Inflammatory macrophage treated with lipopolysaccharide for 1 hour (primary cell): ENCODE measurements at regions not wholly inside any gene's neighbourhood (a gene's known extent, or its start where the extent isn't known, plus 50 kb on each side); places are given as distances from the start of the nearest gene placed in this dataset.

Experiments used
- DNase-seq, 2 donors: peaks; one replicate each; pipeline ENCODE4 v3.0.0-alpha.2; 2020 to 2022

DNA sequence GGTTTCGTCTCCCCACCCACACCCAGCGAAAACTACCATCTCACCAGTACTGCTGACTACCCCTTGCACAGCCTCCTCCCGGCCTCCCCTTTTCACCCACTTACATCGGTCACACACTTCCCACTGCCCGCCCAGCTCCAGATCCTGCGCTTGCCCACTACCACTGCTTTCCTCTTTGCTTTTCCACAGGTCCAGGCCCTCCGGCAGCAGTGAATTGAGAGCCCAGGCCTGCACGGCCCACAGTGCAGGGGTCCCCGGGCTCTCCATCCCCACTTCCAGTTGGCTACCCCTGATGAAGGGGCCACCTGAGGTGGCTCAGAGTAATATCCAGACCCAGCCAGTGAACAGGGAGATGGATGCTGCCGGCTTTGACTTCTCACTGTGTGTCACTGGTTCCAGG, 120.2 kb upstream of the FSTL4 start:
- no peak for DNase-seq

DNA sequence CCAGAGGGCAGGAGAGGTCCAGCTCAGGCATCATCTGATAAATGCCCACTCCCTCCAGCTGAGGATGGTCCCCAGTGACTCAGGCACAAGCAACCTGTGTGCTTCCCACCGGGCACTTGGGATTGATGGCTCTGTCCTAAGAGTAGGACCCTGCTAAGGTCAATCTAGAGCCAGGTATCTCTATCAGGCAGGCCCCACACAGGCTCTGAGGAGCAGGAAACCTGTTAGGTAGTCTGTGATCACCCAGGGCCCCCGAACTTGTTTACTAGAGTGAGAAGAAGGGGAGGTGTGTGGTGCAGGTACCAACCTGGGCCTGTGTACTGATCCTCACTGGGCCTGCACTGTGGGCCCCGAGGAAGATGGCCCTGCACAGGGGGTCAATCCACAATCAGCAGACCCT, 119.6 kb upstream of the FSTL4 start:
- DNase-seq, result no peak

DNA sequence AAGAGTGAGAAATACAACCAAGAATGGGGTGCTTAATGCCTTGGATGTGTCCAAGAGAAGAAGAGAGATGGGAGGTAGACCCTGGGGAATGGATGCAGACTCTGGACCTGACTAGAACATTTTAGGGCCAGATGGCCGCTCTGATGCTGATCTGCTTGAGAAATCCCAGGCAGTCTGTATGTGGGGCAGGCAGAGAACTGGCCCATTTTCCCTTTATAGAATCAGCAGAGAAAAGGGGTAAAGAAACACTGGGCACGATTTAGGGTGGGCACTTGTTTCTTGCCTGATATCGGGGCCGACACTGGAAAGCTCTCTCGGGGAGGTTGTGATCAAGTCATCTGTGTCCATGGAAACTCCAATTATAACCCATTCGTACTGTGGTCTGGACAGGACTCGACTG, 118.5 kb upstream of the FSTL4 start:
- DNase-seq, result no peak

DNA sequence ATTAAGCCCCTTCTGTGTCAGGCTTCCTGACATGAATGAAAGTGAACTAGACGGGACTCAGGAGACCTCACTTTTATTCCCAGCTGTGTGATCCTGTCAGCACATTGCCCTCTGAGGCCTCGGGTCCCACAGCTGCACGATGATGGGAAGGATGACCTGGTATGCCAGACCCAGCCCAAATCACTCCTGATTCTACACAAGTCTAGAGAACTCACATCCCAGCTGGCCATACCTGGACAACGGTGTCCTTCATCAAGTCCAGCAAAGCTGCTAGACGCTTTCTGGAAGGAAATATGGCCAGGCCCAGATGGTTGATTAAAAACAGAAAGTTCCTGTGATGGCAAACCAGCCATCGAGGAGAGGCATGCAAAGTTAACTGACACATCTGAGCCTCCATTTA, 118.0 kb upstream of the FSTL4 start:
- no peak for DNase-seq

DNA sequence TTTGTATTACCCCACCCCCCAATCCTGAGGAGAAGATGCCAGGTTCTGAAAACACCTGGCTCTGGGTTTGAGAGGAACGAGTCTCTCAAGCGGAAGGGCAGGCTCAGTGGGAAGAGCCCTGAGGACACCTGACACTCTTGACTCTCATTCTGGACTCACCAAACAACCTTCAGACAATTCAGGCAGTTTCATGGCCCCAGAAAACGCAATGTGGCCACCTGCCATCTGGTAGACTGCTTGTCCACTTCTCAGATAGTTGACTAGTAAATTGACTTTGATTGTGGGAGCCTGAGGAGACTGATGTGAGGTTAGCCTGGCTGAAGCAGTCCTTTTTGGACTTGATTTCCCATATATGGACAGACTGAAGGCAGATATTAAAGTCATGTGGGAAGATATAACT, 117.5 kb upstream of the FSTL4 start:
- DNase-seq, result no peak

DNA sequence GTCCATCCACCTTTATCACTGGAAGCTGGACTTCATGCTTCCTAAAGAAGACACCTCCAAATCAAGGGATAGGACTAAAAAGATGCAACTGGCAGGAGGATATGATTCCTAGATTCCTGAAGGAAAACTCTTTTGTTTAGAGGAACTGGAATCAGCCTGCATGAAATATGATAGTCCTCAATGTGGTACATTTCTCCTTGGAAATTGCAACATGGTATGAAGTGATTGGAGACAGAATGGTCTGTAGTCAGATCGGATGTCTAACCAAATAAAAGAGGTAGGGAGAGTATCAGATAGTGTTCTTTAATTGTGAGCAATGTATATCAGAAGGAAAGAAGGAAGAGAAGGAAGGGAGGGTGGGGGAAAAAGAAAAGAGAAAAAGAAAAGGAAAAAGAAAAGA, 116.1 kb upstream of the FSTL4 start:
- DNase-seq, result no peak

DNA sequence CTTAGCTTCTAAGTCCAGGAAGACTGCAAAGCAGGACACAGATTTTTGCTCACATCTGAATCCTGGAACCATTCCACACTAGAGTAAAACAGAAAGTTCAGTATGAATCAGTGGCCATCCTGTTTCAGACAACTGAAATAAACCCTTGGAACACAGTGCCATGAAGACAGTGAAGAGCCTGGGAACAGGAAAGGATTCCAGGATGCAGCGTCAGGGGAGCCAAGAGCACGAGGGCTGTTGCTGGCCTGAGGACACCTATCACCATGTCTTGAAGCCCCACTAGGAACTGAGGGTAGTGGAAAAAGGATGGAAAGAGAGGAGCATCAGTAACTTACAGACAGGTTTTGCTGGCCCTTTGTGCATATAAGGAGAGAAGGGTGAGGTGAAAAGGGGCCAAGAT, 115.3 kb upstream of the FSTL4 start:
- no peak for DNase-seq

DNA sequence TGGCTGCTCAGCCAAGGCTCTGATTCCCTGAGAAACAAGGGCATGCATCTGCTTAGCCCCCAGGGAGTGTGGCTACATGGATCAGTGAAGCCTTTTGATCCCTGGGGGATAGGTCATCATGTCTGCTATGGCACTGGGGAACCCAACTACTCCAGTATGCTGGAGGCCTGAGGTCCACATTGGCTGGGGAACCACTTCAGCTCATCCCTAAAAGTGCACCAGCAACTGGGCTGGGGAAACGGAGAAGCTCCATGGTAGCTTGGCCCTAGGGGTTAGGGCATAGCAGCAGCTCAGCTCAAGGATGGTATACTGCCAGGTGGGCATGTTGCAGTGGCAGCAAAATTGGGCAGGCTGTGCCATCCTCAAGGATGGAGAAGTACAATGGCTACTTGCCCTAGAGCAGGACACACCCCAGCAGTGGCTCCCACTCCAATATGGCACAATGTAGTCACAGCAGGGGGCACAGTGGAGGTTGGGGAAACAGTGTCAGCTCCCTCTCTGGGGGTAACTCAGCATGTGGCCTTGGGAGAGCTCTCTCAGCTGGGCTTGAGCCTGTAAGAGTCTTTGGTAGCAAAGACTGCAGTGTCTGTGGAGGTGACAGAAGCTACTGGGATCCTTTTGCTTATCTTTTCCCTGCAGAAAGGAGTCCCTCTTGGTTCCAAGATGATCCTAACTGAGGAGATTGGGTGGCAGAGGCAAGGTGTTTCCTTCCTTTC, 111.5 kb upstream of the FSTL4 start:
- DNase-seq, result no peak

DNA sequence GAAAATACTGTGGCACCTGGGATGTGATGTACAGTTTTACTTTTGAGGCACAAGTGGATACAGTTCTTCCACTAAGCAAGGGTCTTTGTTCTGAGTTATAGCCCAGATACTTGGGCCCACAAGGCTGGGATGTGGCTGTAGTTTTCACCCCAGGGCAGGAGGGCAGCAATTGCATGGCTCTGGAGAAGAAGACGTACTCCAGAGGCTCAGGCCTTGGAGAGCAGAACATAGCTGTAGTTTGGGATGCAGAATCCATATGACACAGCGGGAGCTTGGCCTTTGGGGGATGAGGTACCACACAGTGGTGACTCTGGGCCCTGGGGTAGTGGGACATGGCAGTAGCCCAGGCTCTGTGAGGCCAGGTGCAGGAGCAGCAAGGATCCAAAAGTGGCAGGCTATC, 110.8 kb upstream of the FSTL4 start:
- DNase-seq, result no peak

DNA sequence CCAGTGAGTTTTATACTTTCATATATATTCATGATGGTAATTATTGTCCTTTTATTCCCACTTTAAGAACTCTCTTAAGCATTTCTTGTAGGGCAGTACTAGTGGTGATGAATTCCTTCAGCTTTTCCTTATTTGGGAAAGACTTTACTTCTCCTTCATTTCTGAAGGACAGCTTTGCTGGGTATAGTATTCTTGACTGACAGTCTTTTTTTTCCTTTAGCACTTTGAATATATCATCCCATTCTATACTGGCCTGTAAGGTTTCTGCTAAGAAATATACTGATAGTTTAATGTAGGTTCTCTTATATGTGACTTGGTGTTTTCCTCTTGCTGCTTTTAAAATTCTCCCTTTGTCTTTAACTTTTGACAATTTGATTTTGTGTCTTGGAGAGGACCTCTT, 109.0 kb upstream of the FSTL4 start:
- DNase-seq, result no peak

DNA sequence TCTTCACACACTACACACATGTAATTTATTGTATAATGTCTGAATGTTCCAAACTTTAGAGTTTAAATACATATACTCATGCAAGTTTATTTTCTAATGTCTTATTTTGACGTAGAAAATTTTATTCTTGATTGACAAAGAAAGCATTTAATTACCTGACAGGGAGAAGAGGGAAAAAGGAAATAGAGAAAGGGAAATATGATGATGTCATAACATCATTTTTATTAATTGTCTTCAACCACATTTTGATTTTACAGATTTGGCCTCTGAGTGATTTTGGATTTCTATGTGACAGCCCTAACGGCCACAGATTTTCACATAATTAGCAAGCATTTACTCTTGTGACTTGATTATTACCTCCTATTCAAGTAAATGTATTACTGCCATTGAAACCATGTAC, 106.1 kb upstream of the FSTL4 start:
- no peak for DNase-seq

DNA sequence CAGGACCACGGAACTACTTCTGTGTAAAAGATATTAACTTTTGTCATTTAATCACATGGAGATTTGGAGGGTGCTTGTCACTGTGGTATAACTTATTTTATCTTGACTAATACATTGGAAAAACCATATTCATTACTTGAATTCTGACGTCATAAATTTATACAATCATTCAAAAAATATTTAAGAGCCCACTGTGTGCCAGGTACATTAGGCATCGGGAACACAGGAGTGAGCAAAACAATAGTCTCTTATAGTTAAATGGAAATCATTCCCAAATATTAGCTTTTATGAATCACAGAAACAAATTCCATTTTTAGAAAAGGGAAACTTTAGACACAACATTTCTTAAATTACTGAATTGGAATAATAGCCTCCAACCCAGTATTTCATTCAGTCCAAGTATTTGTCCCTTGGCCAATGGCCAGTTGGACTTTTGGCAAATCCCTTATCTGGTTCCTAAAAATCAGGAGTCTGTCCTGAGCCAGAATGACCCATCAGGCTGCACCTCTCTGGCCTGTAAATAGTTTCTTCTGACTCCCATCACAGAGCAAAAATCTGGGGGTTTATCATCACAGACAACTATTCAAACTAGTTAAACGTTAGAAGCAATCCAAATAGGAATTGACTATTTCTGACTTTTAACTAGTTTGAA, 104.3 kb upstream of the FSTL4 start:
- no peak for DNase-seq

DNA sequence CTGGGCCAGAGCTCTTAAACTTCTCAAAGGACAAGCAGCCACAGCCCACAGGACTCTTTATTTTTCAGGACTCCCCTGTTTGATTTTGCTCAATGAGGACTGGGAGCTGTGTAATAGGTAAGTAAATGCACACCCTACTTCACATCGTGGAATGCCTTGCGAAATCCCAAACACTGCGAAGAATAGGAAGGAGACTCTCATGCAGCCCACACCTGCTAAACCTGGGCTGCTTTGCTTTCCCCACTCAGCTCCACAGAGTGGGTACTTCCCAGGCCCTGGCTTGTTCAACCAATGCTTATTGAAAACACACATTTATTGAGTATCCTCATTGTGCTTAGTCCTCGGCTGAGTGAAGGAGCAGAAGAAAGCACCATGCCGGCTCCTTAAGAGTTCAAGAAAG, 103.3 kb upstream of the FSTL4 start:
- DNase-seq, result no peak

DNA sequence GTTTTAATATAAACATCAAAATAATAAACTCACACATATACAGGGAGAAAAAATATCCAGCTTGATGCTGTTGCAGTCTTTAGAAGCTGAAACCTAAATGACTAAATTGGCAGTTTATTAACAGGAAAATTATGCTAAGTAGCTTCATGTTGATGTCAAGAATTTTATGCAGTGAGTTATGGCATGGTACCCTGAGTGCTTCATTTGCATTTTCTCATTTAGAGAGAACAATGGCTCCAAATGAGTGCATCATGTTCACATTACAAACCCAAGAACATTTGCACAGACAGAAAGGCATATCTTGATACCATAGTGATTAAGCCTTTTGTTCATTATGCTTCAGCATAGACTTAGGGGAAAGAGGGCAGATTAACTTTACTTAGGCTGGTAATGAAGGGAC, 102.9 kb upstream of the FSTL4 start:
- no peak for DNase-seq

DNA sequence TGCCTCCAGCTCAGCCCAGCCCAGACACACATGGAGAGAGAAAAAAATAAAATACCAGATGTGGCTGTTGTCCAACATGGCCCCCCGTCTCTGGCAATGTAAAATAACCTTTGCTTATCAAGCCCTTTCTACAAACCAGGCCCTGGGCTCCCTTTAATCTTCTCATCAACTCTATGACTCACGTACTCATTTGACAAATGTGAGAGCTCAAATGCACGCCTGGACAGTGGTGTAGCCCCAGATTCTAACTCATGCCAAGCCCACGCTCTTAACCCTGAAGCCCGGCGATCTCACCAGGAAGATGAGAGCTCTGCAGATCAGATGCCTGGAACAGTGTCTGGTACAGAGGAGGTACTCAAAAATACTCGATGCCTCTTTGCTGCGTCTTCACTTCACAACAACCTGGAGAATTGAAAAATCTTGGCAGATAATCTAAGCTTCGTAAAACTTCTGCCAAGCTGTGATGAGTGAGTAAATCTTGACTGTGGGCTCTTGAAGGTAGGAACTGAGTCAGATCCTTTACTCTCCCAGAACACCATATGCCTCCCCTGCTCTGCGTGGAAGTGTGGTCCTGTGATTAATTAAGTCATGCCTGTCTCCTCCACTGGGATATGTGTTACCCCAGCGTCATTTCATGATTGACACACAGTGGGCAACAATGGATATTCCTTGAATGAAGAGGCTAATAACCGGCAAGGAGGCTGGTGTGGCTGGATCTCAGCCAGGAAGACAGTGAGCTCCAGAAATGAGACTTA, 102.0 kb upstream of the FSTL4 start:
- DNase-seq, result no peak

DNA sequence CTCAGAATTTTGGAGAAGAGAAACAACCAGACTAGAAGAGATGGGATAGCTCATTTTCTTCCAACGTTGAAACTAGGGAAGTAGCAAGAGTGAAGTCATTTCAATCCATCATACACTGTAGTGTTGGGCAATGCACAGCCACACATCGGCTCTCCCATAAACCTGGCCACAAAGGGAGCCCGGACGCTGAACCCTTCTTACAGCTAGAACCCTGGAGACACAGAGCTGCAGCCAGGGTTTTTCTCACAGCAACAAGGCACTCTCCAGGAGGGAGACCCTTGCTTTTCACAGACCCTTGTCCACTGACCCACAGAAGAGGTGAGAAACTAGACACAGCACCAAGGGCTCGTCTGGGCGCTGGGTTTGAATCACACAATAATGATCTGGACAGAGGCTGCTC, 101.4 kb upstream of the FSTL4 start:
- no peak for DNase-seq

DNA sequence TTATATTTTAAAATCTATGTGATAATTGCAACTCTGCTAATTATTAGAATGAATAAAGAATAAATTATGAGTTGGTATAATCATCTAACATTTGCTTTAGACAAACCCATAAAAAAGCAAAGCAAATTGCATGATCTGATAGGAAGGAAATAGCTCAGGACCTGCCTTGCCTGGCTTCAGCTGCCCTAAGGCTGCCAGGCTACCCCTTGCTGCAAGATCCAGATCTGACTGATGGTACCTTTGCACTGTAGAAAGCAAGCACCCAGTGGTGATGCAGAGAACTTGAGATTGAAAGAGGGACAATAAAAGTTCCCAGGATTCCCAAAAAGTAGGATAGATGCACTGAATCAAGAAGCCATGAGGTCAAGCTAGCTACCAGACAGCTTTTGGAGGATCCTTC, 100.9 kb upstream of the FSTL4 start:
- no peak for DNase-seq

DNA sequence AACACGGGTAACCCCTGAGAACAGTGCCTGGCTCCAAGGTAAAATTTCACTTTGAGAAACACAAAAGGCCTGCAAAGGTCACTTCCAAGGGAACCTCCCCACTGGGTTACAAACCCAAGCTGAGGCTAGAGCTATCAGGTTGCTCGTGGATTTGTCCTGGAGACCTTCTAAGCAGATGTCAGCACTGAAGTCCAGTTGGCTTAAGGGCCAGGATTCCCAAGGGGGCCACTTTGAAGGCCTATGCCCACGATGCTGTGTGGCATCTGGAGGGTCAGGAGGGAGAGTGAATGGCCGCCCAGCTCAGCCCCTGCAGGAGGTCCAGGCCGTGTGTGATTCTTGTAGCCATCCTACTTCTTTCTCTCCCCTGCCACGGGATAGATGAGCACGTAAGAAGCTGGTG, 100.2 kb upstream of the FSTL4 start:
- DNase-seq, result no peak

DNA sequence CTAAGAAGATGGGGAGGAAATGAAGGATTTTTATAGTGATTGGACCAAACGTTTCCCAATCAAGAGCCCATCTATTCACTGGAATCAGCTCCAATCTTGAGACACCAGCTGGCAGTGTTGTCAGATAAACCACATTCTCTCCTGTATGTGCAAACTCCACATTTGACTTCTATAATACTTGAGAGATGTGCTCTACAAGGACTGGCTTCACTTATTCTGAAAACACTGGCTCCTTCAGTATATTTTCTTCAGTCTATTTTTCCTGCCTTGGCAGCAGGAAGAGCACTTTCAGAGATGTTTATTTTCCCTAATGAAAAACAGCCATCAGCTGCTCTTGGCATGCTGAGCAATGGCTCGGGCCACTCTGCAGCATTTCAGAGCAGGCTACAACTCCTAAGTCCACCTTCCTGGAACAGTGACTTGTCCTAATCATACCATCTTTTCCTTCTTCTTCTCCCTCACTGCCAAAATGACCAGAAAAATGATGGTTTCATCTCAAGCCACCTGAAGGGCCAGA, 96.9 kb upstream of the FSTL4 start:
- DNase-seq, result no peak

DNA sequence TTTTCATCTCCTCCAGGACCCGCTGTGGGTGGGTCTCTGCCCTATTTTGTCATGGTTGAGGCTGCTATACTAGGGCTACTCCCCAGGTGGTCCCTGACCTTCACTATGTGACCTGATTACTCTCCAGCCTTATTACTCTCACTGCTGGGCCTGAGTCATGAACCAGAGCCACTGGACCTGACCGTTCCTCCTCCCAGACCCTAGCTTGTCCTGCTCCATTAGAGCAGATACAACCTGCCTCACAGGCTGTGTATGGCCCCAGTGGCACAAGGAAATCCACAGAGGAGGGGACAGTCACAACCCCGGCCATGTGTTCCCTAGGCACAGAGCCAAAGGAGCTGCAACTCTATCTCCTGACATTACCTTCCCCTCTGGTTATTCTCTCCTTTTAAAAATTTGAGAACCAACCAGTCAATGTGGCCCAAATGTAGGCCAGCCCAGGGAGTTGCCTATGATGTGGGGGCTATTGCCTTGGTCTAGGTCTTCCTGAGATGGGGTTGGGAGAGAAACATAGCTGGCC, 96.0 kb upstream of the FSTL4 start:
- no peak for DNase-seq

DNA sequence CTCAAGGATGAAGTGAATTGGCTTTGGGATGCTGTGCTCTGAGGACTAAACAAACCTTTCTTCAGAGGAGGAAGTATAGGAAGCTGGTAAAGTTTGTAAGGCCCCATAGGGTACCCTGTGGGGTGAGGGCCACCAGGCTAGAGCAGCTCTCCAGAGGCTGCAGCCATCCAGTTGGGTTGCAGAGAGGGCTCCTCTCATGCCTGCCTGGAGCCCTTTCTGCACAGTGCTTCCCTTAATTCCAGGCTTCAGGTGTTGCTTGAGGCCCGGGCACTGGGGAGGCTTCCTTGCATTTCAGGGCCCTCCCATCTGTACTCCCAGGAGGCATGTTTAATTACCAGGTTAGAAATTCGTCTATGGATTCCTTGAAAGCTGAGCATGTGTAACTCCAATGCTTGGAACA, 95.3 kb upstream of the FSTL4 start:
- no peak for DNase-seq

DNA sequence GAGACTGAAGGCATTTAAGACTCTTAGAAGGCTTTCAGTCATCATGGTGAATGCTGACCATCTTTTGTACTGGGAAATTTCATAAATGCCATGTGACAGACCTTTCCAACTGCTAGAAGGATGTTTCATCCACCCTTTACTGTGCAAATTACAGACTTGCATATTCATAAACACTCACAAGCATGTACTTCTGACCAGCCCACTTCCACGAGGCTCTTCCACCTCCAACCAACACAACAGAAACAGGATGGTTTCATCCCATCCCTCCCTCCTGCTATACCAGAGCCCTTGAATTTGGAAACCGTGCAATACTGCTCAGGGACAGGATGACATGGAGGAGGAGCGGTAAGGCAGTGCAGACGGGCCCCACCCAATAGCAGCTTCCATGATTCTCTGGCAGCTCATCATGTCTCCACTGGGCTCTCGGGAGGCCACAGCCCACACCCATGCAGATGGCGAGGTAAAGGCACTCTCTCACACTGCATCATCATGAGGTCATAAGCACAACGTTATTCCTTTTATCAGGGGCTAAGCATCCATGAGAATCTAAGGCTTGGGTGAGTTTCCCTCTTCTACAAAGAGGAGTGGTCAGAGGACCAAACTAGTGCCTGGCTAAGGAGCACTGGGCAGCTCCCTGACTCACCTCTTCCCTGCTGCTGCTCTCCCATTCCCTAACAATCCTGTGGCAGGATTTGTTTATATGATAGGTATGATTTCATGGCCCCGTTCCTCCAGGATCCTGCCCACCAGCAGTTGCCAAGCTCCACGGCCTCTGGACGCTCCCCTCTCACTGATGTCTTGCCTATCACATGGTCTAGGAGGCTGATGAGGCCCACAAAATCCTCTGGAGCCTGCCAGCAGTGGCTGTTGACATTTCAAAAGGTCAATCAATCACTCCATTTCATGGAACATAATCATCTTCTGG, 94.4 kb upstream of the FSTL4 start:
- DNase-seq, result no peak

DNA sequence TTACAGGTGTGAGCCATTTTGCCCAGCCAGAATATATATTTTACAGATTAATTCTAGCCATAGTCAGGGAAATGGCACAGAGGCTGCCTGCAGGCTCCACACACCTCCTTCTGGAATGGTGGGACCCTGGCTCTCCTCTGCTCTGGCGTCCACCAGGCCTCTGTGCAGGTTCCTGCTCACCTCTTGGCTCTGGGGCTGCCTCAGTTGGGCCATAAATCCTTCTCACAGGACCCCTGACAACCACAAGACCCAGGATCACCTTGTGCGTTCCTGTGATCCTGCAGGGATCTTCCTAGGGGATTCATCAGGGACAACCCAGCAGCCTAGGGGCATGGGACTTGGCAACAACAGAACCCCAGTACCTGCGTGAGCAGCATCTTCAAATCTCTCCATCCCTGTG, 93.0 kb upstream of the FSTL4 start:
- DNase-seq, result no peak
